Colonic mucosa (tissue), 4 donors: ENCODE measurements at regions not wholly inside any gene's neighbourhood (a gene's known extent, or its start where the extent isn't known, plus 50 kb on each side); places are given as distances from the start of the nearest gene placed in this dataset.

ENCODE experiments used
- DNase-seq: peaks from one replicate; pipeline ENCODE4 v3.0.0-alpha.2; 2020
- H3K27ac ChIP-seq: fragments of 200-600 bp; one replicate; pipeline ENCODE4 v1.8.0; 2021
- H3K27me3 ChIP-seq: fragments of 200-600 bp; one replicate; pipeline ENCODE4 v1.8.0; 2021
- H3K36me3 ChIP-seq: fragments of 200-600 bp; one replicate; pipeline ENCODE4 v1.8.0; 2021
- H3K4me1 ChIP-seq: fragments of 200-600 bp; one replicate; pipeline ENCODE4 v1.8.0; 2021; ENCODE audit warnings: mild to moderate bottlenecking
- H3K4me3 ChIP-seq: fragments of 200-600 bp; one replicate; pipeline ENCODE4 v1.8.0; 2021
- H3K9ac ChIP-seq, 2 donors: one replicate each; pipeline ENCODE4 v1.7.0; 2013; ENCODE audit warnings: control low read depth in 2 of 2, low read depth in 2 of 2, low read length in 2 of 2
- H3K9me3 ChIP-seq: fragments of 200-600 bp; one replicate; pipeline ENCODE4 v1.8.0; 2021
- intact Hi-C: fragments of 100-400 bp; cut with DNase I; formaldehyde crosslinking; loops from one replicate; pipeline ENCODE4 v1.14.1; 2022
- TF ChIP-seq, protein P1 (sequence below): fragments of 200-600 bp; IDR thresholded peaks from one replicate; pipeline ENCODE4 v1.8.0; 2022; ENCODE audit warnings: antibody characterized with exemption, mild to moderate bottlenecking
- donor health status: healthy.
- donor health status: DM: no; HTN: no; CAD: no.
- donor health status: DM: no; HTN: no; CAD: no.

DNA sequence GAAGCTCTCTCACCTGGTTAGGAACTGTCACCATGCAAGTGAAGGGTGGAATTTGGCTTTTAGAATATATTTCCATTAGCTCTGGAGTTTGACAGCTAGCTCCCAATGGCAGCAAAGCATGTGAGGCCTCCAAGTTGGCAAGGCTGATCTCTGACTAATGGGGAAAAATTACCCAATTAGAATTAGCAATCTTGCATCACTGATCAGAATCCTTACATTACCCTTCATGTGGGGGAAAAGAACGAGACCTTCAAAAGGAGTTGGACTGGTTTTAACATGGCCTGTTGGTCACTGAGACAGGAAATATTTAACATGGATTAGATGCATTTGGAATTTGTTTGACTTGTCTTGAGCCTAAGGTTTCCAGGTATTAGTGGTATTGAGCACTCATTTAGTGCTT lies 192.3 kb upstream of the GDNF start:
- no peak overlapping the region for H3K9ac ChIP-seq

DNA sequence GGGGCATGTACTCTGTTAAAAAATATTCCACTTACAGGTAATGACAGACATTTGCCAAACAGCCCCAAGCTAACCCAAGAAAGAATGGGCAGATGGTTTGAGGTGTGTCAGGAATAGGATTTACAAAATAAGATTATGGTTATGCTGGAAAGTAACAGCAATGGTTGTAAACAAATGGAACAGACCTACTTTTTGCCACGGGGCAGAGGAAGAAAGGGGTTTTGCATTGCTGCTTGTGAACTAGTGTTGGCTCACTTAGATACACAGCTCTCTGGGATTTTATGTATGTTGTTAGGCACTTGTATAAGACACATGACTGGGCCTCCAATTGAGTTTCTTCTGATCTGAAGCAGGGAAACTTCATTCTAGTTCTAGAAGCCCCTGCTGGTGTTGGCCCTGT lies 191.5 kb upstream of the GDNF start:
- no peak overlapping the region for H3K4me3 ChIP-seq
- TF ChIP-seq, protein P1, sequence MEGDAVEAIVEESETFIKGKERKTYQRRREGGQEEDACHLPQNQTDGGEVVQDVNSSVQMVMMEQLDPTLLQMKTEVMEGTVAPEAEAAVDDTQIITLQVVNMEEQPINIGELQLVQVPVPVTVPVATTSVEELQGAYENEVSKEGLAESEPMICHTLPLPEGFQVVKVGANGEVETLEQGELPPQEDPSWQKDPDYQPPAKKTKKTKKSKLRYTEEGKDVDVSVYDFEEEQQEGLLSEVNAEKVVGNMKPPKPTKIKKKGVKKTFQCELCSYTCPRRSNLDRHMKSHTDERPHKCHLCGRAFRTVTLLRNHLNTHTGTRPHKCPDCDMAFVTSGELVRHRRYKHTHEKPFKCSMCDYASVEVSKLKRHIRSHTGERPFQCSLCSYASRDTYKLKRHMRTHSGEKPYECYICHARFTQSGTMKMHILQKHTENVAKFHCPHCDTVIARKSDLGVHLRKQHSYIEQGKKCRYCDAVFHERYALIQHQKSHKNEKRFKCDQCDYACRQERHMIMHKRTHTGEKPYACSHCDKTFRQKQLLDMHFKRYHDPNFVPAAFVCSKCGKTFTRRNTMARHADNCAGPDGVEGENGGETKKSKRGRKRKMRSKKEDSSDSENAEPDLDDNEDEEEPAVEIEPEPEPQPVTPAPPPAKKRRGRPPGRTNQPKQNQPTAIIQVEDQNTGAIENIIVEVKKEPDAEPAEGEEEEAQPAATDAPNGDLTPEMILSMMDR: no peak
- no peaks in the 10 kb centered on the region for H3K27me3 ChIP-seq
- intact Hi-C loops: no loop called here
- H3K9ac ChIP-seq: no peak overlapping the region
- no peaks in the 10 kb centered on the region for H3K36me3 ChIP-seq
- H3K4me1 ChIP-seq: no peaks in the 10 kb centered on the region
- H3K27ac ChIP-seq: no peak overlapping the region
- H3K9me3 ChIP-seq: no peaks in the 10 kb centered on the region
- DNase-seq: no peak

More for the DNA sequence above, 192.3 kb upstream of the GDNF start:
- no peaks in the 10 kb centered on the region for H3K27me3 ChIP-seq
- no peaks in the 10 kb centered on the region for H3K36me3 ChIP-seq
- TF ChIP-seq, protein P1: no peak
- intact Hi-C loops: no loop called here
- H3K4me1 ChIP-seq: no peaks in the 10 kb centered on the region
- no peak overlapping the region for H3K27ac ChIP-seq
- H3K9me3 ChIP-seq: no peaks in the 10 kb centered on the region
- no peak for DNase-seq
- H3K4me3 ChIP-seq: no peak overlapping the region

DNA sequence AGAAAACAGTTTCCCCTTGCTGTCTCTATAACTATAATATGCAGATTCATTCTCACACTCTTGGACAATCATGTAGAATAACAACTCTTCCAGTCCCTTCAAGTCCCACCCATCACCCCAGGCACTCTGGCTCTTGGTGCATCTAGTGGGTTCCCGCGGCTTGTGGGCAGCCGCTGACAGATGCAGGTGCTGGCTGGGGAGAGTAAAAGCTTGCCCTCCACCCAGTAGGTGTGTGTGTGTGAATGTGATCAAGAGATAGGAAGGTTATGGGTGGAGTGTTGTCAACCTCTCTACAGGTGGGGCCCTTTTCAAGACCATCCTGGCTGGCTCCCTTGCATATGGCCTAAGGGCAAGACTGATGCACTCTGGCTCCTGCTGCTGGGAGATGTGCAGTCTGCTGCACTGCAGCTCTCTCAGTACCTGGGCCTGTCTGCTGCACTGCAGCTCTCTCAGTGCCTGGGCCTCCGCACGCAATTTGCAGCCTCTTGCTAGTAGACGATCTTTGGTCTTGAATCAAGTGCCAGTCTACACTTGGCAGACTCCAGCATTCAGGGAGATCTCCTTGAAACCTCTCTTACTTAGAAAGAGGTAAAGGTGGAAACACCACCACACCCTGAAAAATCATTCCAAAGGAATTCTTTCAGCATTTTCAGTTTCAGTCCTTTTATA lies 189.7 kb upstream of the GDNF start:
- TF ChIP-seq, protein P1: no peak
- DNase-seq: no peak
- intact Hi-C loops: no loop called here
- Histone ChIP-seq H3K4me3 (no peak overlapping the region), H3K9ac (no peak overlapping the region), H3K9me3 (no peaks in the 10 kb centered on the region), H3K27ac (no peak overlapping the region), H3K4me1 (no peaks in the 10 kb centered on the region), H3K36me3 (no peaks in the 10 kb centered on the region), H3K27me3 (no peaks in the 10 kb centered on the region)

DNA sequence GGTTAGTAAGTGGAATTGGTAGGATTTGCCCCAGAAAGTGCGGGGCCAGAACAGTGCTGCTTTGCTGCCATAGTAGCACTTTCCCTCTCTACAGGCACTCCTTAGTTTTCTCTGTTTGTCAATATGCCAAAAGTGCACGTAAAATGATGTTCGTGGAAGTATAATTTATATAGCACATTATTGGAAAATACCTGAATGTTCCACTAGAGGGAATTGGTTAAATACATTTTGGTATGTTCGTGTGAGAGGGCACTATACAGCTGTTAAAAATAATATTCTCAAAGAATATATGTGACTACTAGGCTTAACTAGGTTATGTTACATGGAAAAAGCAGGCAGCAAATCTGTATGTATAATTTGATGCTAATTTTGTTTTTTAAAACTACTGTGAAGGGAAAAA lies 184.0 kb upstream of the GDNF start:
- Histone ChIP-seq H3K4me3 (no peak overlapping the region), H3K27me3 (no peaks in the 10 kb centered on the region), H3K9ac (no peak overlapping the region), H3K4me1 (no peaks in the 10 kb centered on the region), H3K36me3 (no peaks in the 10 kb centered on the region), H3K27ac (no peak overlapping the region), H3K9me3 (no peaks in the 10 kb centered on the region)
- no peak for DNase-seq
- TF ChIP-seq, protein P1: no peak
- intact Hi-C loops: no loop called here

DNA sequence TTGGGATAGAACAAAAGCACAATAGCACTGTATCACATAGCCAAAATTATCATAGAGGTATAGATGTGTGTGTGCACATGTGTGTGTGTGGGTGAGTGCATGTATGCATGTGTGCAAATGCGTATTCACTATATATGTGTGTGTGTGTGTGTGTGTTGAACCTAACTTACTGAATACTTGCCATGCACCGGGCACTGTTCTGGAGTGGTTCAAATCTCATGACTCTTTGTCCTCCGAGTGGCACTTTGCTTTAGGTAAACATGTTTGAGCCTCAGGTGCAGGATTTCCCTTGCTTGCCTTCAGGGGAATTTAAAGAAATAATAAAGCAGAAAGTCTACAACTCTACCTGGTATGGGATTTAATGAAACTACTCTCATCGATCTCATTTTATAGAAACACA lies 183.5 kb upstream of the GDNF start:
- no peaks in the 10 kb centered on the region for H3K36me3 ChIP-seq
- H3K4me3 ChIP-seq: no peak overlapping the region
- H3K4me1 ChIP-seq: no peaks in the 10 kb centered on the region
- H3K27me3 ChIP-seq: no peaks in the 10 kb centered on the region
- DNase-seq: no peak
- intact Hi-C loops: no loop called here
- TF ChIP-seq, protein P1: no peak
- no peaks in the 10 kb centered on the region for H3K9me3 ChIP-seq
- H3K27ac ChIP-seq: no peak overlapping the region
- no peak overlapping the region for H3K9ac ChIP-seq
